ENCODE measurements at regions not wholly inside any gene's neighbourhood (a gene's known extent, or its start where the extent isn't known, plus 50 kb on each side); places are given as distances from the start of the nearest gene placed in this dataset.

GRCh38 chr2:105646774-105647076 is 98.0 kb upstream of the NCK2 start:
- no peak for TF ChIP-seq MAX (IDR thresholded peaks at IDR 0.05; ENCODE audit: low read depth, low read length)
- no peak for TF ChIP-seq MYC (IDR thresholded peaks at IDR 0.05; ENCODE audit: low read depth, low read length)
- TF ChIP-seq POLR2A (IDR thresholded peaks at IDR 0.05; ENCODE audit: extremely low read depth, insufficient read length) = no peak
- no peak for TF ChIP-seq CTCF (IDR thresholded peaks at IDR 0.05; ENCODE audit: low read depth, low read length)
- DNase-seq (ENCODE audit: low read depth) = no peak

GRCh38 chr2:105645938-105646773 is 98.6 kb upstream of the NCK2 start:
- DNase-seq (ENCODE audit: low read depth) = no peak
- H3K4me3 ChIP-seq (ENCODE audit: low read depth, low read length) = no peak overlapping the region
- TF ChIP-seq MAX (IDR thresholded peaks at IDR 0.05; ENCODE audit: low read depth, low read length) (no peak), POLR2A (IDR thresholded peaks at IDR 0.05; ENCODE audit: extremely low read depth, insufficient read length) (no peak), CTCF (IDR thresholded peaks at IDR 0.05; ENCODE audit: low read depth, low read length) (no peak), MYC (IDR thresholded peaks at IDR 0.05; ENCODE audit: low read depth, low read length) (no peak)

More at GRCh38 chr2:105646774-105647076, 98.0 kb upstream of the NCK2 start:
- H3K4me3 ChIP-seq (ENCODE audit: low read depth, low read length) = no peak overlapping the region

- TF ChIP-seq POLR2A (IDR thresholded peaks at IDR 0.05; ENCODE audit: extremely low read depth, insufficient read length) (no peak), MYC (IDR thresholded peaks at IDR 0.05; ENCODE audit: low read depth, low read length) (no peak), MAX (IDR thresholded peaks at IDR 0.05; ENCODE audit: low read depth, low read length) (no peak), CTCF (IDR thresholded peaks at IDR 0.05; ENCODE audit: low read depth, low read length) (no peak)
- no peak overlapping the region for H3K4me3 ChIP-seq (ENCODE audit: low read depth, low read length)
- no peak for DNase-seq (ENCODE audit: low read depth)
Measured at GRCh38 chr2:105645031-105645937, 99.4 kb upstream of the NCK2 start.

- DNase-seq (ENCODE audit: low read depth) = no peak
- TF ChIP-seq MYC (IDR thresholded peaks at IDR 0.05; ENCODE audit: low read depth, low read length) = no peak
- no peak for TF ChIP-seq POLR2A (IDR thresholded peaks at IDR 0.05; ENCODE audit: extremely low read depth, insufficient read length)
- no peak for TF ChIP-seq MAX (IDR thresholded peaks at IDR 0.05; ENCODE audit: low read depth, low read length)
- TF ChIP-seq CTCF (IDR thresholded peaks at IDR 0.05; ENCODE audit: low read depth, low read length) = no peak
- H3K4me3 ChIP-seq (ENCODE audit: low read depth, low read length) = no peak overlapping the region
Measured at GRCh38 chr2:105644174-105644980, 100.3 kb upstream of the NCK2 start.

GRCh38 chr2:105643405-105644173 is 101.1 kb upstream of the NCK2 start:
- DNase-seq (ENCODE audit: low read depth) = no peak
- H3K4me3 ChIP-seq (ENCODE audit: low read depth, low read length) = no peak overlapping the region
- TF ChIP-seq MYC (IDR thresholded peaks at IDR 0.05; ENCODE audit: low read depth, low read length) = no peak
- no peak for TF ChIP-seq MAX (IDR thresholded peaks at IDR 0.05; ENCODE audit: low read depth, low read length)
- TF ChIP-seq POLR2A (IDR thresholded peaks at IDR 0.05; ENCODE audit: extremely low read depth, insufficient read length) = no peak
- TF ChIP-seq CTCF (IDR thresholded peaks at IDR 0.05; ENCODE audit: low read depth, low read length) = no peak

All from NB4 (cell line).